Colonic mucosa (tissue), 4 donors: ENCODE measurements at regions not wholly inside any gene's neighbourhood (a gene's known extent, or its start where the extent isn't known, plus 50 kb on each side); places are given as distances from the start of the nearest gene placed in this dataset.

Experiments
- DNase-seq: peaks from one replicate; pipeline ENCODE4 v3.0.0-alpha.2; 2020
- H3K27ac ChIP-seq: fragments of 200-600 bp; one replicate; pipeline ENCODE4 v1.8.0; 2021
- H3K27me3 ChIP-seq: fragments of 200-600 bp; one replicate; pipeline ENCODE4 v1.8.0; 2021
- H3K36me3 ChIP-seq: fragments of 200-600 bp; one replicate; pipeline ENCODE4 v1.8.0; 2021
- H3K4me1 ChIP-seq: fragments of 200-600 bp; one replicate; pipeline ENCODE4 v1.8.0; 2021; ENCODE audit warnings: mild to moderate bottlenecking
- H3K4me3 ChIP-seq: fragments of 200-600 bp; one replicate; pipeline ENCODE4 v1.8.0; 2021
- H3K9ac ChIP-seq, 2 donors: one replicate each; pipeline ENCODE4 v1.7.0; 2013; ENCODE audit warnings: control low read depth in 2 of 2, low read depth in 2 of 2, low read length in 2 of 2
- H3K9me3 ChIP-seq: fragments of 200-600 bp; one replicate; pipeline ENCODE4 v1.8.0; 2021
- CTCF ChIP-seq: fragments of 200-600 bp; IDR thresholded peaks from one replicate; pipeline ENCODE4 v1.8.0; 2022; ENCODE audit warnings: antibody characterized with exemption, mild to moderate bottlenecking
- intact Hi-C: fragments of 100-400 bp; cut with DNase I; formaldehyde crosslinking; loops from one replicate; pipeline ENCODE4 v1.14.1; 2022
- donor health status: healthy.
- donor health status: DM: no; HTN: no; CAD: no.
- donor health status: DM: no; HTN: no; CAD: no.

- TF ChIP-seq CTCF = no peak
Observed at GRCh38 chr2:41169744-41170143, 717.9 kb upstream of the SLC8A1 start.

GRCh38 chr2:41170589-41170988 lies 718.7 kb upstream of the SLC8A1 start:
- H3K27ac ChIP-seq = no peak overlapping the region
- H3K36me3 ChIP-seq = no peaks in the 10 kb centered on the region
- H3K9ac ChIP-seq = no peak overlapping the region
- no peaks in the 10 kb centered on the region for H3K27me3 ChIP-seq
- H3K4me1 ChIP-seq = no peaks in the 10 kb centered on the region
- intact Hi-C loops = no loop called here
- H3K9me3 ChIP-seq = no peaks in the 10 kb centered on the region
- no peak overlapping the region for H3K4me3 ChIP-seq
- DNase-seq = no peak
- TF ChIP-seq CTCF = no peak

More at GRCh38 chr2:41169744-41170143, 717.9 kb upstream of the SLC8A1 start:
- H3K36me3 ChIP-seq = no peaks in the 10 kb centered on the region
- intact Hi-C loops = no loop called here
- no peak overlapping the region for H3K9ac ChIP-seq
- no peak overlapping the region for H3K4me3 ChIP-seq
- no peaks in the 10 kb centered on the region for H3K9me3 ChIP-seq
- no peaks in the 10 kb centered on the region for H3K27me3 ChIP-seq
- no peak for DNase-seq
- H3K4me1 ChIP-seq = no peaks in the 10 kb centered on the region
- H3K27ac ChIP-seq = no peak overlapping the region

GRCh38 chr2:41180387-41180786 lies 728.5 kb upstream of the SLC8A1 start:
- H3K4me1 ChIP-seq = no peaks in the 10 kb centered on the region
- TF ChIP-seq CTCF = no peak

GRCh38 chr2:41182961-41183360 lies 731.1 kb upstream of the SLC8A1 start:
- no peaks in the 10 kb centered on the region for H3K9me3 ChIP-seq
- DNase-seq = no peak
- H3K27ac ChIP-seq = no peak overlapping the region
- H3K27me3 ChIP-seq = no peaks in the 10 kb centered on the region
- no peaks in the 10 kb centered on the region for H3K4me1 ChIP-seq
- no peaks in the 10 kb centered on the region for H3K36me3 ChIP-seq
- no peak overlapping the region for H3K9ac ChIP-seq
- intact Hi-C loops = no loop called here
- no peak for TF ChIP-seq CTCF
- H3K4me3 ChIP-seq = no peak overlapping the region

More at GRCh38 chr2:41180387-41180786, 728.5 kb upstream of the SLC8A1 start:
- intact Hi-C loops = no loop called here
- Histone ChIP-seq H3K4me3 (no peak overlapping the region), H3K27me3 (no peaks in the 10 kb centered on the region), H3K27ac (no peak overlapping the region), H3K9ac (no peak overlapping the region), H3K36me3 (no peaks in the 10 kb centered on the region), H3K9me3 (no peaks in the 10 kb centered on the region)
- DNase-seq = no peak

GRCh38 chr2:41187376-41188122 lies 735.7 kb upstream of the SLC8A1 start:
- no peak for DNase-seq
- H3K9ac ChIP-seq = no peak overlapping the region
- H3K27ac ChIP-seq = no peak overlapping the region
- no peaks in the 10 kb centered on the region for H3K36me3 ChIP-seq
- no peaks in the 10 kb centered on the region for H3K4me1 ChIP-seq
- H3K9me3 ChIP-seq = no peaks in the 10 kb centered on the region
- no peak overlapping the region for H3K4me3 ChIP-seq
- TF ChIP-seq CTCF = no peak
- intact Hi-C loops = no loop called here
- no peaks in the 10 kb centered on the region for H3K27me3 ChIP-seq
